ENCODE measurements at regions not wholly inside any gene's neighbourhood (a gene's known extent, or its start where the extent isn't known, plus 50 kb on each side); places are given as distances from the start of the nearest gene placed in this dataset.

- DNase-seq (ENCODE audit: low read depth) = no peak
These were observed 645.0 kb downstream of the PCDH7 start for GRCh38 chr4:31365006-31365690.

DNA sequence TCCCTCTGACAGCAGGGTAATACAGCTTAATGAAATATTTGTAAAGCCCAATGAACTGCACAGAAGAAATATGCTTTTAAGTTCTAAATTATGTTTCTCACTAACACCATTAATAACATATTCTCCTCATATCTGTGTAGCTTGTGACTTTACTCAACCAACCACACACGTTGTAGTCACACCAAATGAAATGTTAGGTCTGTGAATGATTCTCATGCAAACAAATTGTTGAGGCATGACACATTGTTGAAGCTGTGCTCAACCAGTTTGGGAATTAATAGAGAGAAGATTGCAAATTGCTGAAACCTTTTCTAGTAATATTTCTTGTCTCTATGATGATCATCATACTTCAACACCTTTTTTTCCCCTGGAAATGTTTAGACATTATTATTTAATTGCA, 645.9 kb downstream of the PCDH7 start:
- peak; percentile 39 for DNase-seq (ENCODE audit: low read depth)

DNA sequence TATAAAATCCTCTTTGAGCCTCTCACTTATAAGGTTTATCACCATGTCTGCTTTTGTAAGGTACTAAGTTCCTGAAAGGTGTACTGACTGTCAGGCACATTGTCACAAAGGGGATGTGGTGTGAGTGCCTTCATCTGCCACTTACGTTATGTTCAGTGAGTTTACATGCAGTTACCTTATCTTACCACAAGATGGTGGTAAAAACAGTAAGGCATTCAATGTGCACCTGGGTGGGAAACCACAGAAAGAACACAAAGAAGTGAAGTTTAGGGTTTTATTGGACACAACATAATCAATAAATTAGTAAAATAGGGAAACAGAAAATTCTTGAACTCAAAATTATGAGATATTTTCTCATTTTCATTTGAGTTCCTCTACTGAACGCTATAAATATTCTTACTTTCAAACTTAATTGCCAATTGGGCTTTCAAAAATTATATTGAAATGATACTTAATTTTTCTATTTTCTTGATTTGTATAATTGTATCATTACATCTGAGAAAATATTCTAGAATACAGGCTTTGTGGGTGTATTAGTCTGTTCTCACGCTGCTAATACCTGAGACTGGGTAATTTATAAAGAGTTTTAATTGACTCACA, 650.8 kb downstream of the PCDH7 start:
- peak; percentile 30 for DNase-seq (ENCODE audit: low read depth)

DNA sequence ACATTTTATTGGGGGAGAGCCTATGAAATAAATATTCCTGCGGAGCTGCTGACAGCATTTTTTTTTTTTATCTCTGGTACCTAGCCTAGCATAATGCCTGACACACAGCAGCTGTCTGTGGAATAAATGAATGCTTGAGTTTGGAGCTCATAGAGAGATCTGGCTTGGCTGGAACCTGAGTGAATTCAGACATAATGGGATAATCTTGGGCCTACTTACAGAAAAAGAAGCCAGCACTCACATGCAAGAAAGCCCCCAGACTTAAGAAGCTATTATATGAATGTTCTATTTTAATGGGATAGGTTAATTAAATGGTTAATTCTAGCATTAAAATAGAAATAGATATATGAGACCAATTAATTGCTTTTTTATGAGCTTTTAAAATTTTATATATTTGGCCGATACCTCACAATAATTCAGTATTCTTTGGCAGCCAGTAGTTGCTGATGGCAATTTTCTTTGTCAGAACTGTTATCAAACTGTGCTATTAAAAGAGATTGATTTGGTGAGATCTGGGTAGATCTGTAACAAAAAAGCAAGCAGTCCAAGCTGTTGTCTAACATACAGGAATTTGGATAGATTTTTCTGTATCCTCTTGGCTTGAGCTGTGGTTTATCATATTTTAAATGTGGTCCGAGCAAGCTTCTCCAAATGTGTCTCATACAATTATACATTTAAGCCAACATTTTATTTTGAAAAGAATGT, 654.2 kb downstream of the PCDH7 start:
- no peak for DNase-seq (ENCODE audit: low read depth)

DNA sequence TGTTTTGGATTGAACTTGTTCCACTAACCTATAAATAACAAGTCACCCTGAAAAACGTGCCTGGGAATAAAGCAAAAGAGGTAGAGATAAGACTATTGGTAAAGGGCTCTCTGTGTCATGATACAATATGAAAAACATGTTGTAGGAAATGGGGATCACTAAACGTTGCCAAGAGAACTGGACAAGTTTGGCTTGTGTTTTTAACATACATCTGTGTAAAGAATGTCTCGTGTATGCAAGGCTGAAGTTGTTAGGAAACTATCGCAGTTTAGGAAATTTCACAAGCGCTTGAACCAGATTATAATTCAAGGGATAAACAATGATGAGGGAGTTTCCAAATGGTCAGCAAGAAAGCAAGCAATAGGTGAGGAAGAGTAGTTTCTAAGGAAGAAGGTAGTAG, 655.8 kb downstream of the PCDH7 start:
- DNase-seq (ENCODE audit: low read depth) = no peak

DNA sequence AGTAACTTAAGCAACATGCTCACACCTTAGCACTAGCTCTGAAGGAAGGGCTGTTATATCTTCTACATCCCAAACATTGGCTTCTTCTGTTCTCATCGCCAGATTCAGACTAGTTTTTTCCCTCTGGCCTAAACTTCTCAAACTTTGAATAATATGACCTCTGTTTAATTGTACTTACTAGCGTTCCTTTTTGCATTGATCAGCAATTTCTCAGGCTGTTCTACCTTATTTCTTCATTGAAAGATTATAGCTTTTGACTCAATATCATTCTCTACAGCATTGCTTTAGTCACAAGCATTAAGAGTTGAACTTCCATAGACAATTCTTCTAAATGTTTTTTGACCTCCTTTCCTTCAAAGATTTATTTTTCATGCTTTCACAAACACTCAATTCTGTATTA, 659.2 kb downstream of the PCDH7 start:
- DNase-seq (ENCODE audit: low read depth) = no peak

DNA sequence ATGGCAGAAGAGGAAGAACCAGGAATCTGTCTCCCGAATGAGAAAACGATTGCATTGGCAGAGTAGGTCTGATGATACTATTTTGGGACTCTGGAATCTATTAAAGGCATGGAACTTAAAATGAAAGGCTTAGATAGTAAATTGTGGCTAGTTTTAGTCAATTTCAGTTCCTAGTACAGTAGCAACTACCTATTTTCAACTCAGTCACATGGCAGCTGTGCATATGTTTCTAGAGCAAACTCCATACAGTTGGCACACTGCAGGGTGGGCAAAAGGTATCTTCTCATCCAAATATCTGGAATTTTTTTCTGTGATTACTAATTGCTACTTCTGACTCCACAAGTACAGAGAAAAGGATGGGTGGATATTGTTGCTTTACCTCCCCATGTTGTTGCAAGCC, 663.6 kb downstream of the PCDH7 start:
- no peak for DNase-seq (ENCODE audit: low read depth)

DNA sequence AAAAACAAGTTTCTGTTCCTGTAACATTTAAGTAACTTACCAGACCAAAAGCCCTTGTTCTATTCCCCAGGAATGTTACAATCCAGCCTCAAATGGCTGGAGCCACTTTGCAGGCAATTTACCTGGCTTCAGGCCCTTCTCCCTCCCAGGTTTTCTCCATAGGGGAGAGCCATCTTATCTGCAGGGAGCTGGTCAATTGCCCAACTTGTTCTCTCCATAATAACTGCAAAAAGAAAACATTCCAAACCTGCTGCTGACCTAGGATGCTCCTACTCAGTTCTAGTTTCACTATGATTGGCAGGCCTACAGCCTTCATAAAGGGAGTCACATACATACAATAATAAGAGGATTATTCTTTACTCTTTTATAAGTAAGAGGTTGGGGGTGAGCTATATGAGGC, 670.7 kb downstream of the PCDH7 start:
- DNase-seq (ENCODE audit: low read depth) = no peak

GRCh38 chr4:31391976-31392375, 671.8 kb downstream of the PCDH7 start:
- no peak for DNase-seq (ENCODE audit: low read depth)

- DNase-seq (ENCODE audit: low read depth) = no peak
These were observed 672.8 kb downstream of the PCDH7 start for GRCh38 chr4:31392923-31393322.

DNA sequence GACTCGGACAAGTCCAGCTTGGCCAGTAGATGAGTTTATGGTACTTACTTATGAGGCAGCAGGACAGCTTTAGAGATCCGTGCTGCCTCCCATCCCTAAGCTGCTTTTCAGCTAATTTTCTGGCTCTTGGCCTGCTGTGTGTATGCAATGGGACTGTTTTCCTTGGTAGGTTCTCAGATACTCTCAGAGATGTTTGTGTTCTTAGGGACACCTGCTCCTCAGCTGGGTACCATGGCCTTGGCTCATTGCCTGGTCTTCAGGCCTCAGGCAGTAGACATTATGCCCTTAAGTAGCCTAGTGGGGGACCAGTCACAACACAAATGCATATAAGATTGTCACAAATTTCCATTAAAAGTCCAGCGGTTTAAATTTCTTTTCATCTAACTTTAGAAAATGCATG, 688.0 kb downstream of the PCDH7 start:
- no peak for DNase-seq (ENCODE audit: low read depth)

- no peak for DNase-seq (ENCODE audit: low read depth)
These were observed 691.4 kb downstream of the PCDH7 start for GRCh38 chr4:31411565-31411964.

GRCh38 chr4:31415629-31416028, 695.5 kb downstream of the PCDH7 start:
- no peak for DNase-seq (ENCODE audit: low read depth)

- DNase-seq (ENCODE audit: low read depth) = no peak
These were observed 696.3 kb downstream of the PCDH7 start for GRCh38 chr4:31416498-31416897.

DNA sequence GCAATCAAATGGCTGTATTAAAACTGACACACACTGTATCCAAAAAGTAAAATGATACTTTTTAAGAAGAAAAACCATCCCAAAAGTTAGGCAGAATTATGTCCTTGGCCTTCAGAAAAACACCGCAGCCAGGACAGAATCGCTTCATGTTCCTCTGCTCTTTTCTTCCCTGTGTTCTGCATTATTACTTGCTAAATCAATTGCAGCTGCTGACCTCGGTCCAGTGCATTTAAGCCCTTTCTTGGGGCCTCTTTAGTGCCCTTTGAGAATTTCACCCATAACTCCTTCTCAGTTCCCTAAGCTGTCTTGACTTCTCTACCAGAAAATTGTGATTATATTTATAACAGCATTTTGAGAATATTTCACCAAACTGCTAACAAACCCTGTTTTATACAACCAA, 696.9 kb downstream of the PCDH7 start:
- no peak for DNase-seq (ENCODE audit: low read depth)

- DNase-seq (ENCODE audit: low read depth) = no peak
These were observed 701.8 kb downstream of the PCDH7 start for GRCh38 chr4:31422006-31422405.

- DNase-seq (ENCODE audit: low read depth) = no peak
These were observed 707.5 kb downstream of the PCDH7 start for GRCh38 chr4:31427691-31428090.

- DNase-seq (ENCODE audit: low read depth) = no peak
These were observed 722.1 kb downstream of the PCDH7 start for GRCh38 chr4:31442236-31442635.

- no peak for DNase-seq (ENCODE audit: low read depth)
These were observed 725.4 kb downstream of the PCDH7 start for GRCh38 chr4:31445526-31445925.

DNA sequence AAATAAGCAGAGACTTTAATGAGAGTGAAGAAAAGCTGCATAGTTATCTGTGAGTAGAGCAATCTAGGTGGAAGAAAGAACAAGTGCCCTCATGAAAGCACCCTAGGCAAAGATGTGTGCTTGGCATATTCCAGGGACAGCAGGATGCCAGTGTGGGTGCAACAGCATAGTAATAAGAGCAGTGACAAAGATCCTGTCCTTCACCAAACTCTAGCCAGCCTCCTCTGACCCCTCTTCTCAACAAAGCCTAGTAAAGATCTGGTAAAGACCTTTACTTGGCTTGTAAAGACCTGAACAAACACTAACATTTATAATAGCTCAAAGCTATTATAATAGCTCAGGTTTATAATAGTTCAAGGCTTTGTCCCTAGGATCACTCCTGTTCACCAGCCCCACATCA, 735.4 kb downstream of the PCDH7 start:
- DNase-seq (ENCODE audit: low read depth) = no peak

GRCh38 chr4:31458813-31459212, 738.6 kb downstream of the PCDH7 start:
- DNase-seq (ENCODE audit: low read depth) = peak; percentile 29

DNA sequence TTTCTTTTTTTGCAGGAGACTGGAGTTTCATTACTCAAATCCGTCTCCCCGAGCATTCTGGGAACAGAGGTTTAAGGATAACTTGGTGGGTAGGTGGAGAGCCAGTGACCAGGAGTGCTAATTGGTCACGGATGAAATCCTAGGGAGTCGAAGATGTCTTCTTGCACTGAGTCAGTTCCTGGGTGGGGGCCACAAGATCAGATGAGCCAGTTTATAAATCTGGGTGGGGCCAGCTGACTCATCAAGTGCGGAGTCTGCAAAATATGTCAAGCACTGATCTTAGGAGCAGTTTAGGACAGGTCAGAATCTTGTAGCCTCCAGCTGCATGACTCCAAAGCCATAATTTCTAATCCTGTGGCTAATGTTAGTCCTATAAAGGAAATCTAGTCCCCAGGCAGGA, 741.3 kb downstream of the PCDH7 start:
- peak; percentile 67 for DNase-seq (ENCODE audit: low read depth)

DNA sequence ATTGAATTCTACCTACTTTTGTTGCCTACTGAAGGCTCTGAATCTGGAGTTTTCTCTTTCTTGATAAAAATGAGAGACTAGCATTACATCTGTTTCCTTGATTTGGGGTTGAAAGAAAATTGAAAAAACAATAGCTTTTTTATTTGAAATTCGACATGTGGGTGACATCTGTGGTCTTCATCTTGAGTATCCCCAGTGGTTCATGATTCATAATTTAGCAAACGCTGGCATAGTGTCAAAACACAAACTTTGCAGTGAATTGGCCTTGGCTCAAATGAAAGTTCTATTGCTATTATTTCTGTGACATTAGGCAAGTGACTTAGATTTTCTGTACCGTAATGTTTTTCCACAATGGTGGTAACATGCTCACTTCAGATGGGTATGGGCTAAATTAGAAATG, 747.6 kb downstream of the PCDH7 start:
- peak; percentile 53 for DNase-seq (ENCODE audit: low read depth)

GRCh38 chr4:31474221-31474620, 754.1 kb downstream of the PCDH7 start:
- DNase-seq (ENCODE audit: low read depth) = no peak
